SK-N-SH treated with all-trans-retinoic acid at 6 μM for 48 hours (cell line): ENCODE measurements at regions not wholly inside any gene's neighbourhood (a gene's known extent, or its start where the extent isn't known, plus 50 kb on each side); places are given as distances from the start of the nearest gene placed in this dataset.

Experiments used
- ATAC-seq: fragments of 200-7000 bp; cut with Tn5 transposase; 3 replicates; pipeline ENCODE4 v1.9.1; 2020; ENCODE audit warnings: mild to moderate bottlenecking, moderate library complexity
- ARNTL ChIP-seq: fragments of 450-650 bp; formaldehyde crosslinking; IDR thresholded peaks from 2 replicates; pipeline ENCODE4 v1.5.0; 2020; ENCODE audit warnings: low read depth, mild to moderate bottlenecking, moderate library complexity, borderline replicate concordance
- BACH2 ChIP-seq: fragments of 250-450 bp; sonication (Bioruptor Pico); IDR thresholded peaks from 2 replicates; pipeline ENCODE4 v1.9.0; 2021; ENCODE audit warnings: mild to moderate bottlenecking, borderline replicate concordance
- CSDC2 ChIP-seq: fragments of 250-450 bp; sonication (Bioruptor Pico); IDR thresholded peaks from 2 replicates; pipeline ENCODE4 v1.5.0; 2020; ENCODE audit warnings: mild to moderate bottlenecking, moderate library complexity
- CSRNP3 ChIP-seq: fragments of 250-450 bp; sonication (Bioruptor Pico); IDR thresholded peaks from 2 replicates; pipeline ENCODE4 v1.5.1; 2021; ENCODE audit warnings: mild to moderate bottlenecking, moderate library complexity
- ESRRG ChIP-seq: fragments of 250-450 bp; sonication (Bioruptor Pico); IDR thresholded peaks from 2 replicates; pipeline ENCODE4 v1.6.1; 2021; ENCODE audit warnings: mild to moderate bottlenecking
- GLIS3 ChIP-seq: fragments of 250-450 bp; sonication (Bioruptor Pico); IDR thresholded peaks from 2 replicates; pipeline ENCODE4 v1.5.0; 2020; ENCODE audit warnings: mild to moderate bottlenecking, moderate library complexity
- ISL1 ChIP-seq: fragments of 250-450 bp; sonication (Bioruptor Pico); IDR thresholded peaks from 2 replicates; pipeline ENCODE4 v2.1.2; 2022; ENCODE audit warnings: mild to moderate bottlenecking, moderate library complexity
- OSR1 ChIP-seq: fragments of 250-450 bp; sonication (Bioruptor Pico); IDR thresholded peaks from 2 replicates; pipeline ENCODE4 v1.8.0; 2022; ENCODE audit warnings: moderate library complexity, mild to moderate bottlenecking, inconsistent platforms
- POU6F1 ChIP-seq: fragments of 250-450 bp; sonication (Bioruptor Pico); IDR thresholded peaks from 2 replicates; pipeline ENCODE4 v1.8.0; 2021; ENCODE audit warnings: low read depth, mild to moderate bottlenecking, moderate library complexity, borderline replicate concordance
- PPARA ChIP-seq: fragments of 250-450 bp; sonication (Bioruptor Pico); IDR thresholded peaks from 2 replicates; pipeline ENCODE4 v1.5.0; 2020; ENCODE audit warnings: mild to moderate bottlenecking, borderline replicate concordance
- RARB ChIP-seq: fragments of 250-450 bp; sonication (Bioruptor Pico); IDR thresholded peaks from 2 replicates; pipeline ENCODE4 v1.8.0; 2021; ENCODE audit warnings: mild to moderate bottlenecking, moderate library complexity
- SNAI2 ChIP-seq: fragments of 250-450 bp; sonication (Bioruptor Pico); IDR thresholded peaks from 2 replicates; pipeline ENCODE4 v1.5.0; 2020; ENCODE audit warnings: mild to moderate bottlenecking, moderate library complexity
- TCF4 ChIP-seq: fragments of 250-450 bp; sonication (Bioruptor Pico); IDR thresholded peaks from 2 replicates; pipeline ENCODE4 v1.8.0; 2021; ENCODE audit warnings: mild to moderate bottlenecking, moderate library complexity, borderline replicate concordance
- TOX ChIP-seq: fragments of 250-450 bp; sonication (Bioruptor Pico); IDR thresholded peaks from 2 replicates; pipeline ENCODE4 v1.8.0; 2021; ENCODE audit warnings: mild to moderate bottlenecking, moderate library complexity, borderline replicate concordance
- ZC3H10 ChIP-seq: fragments of 250-450 bp; sonication (Bioruptor Pico); IDR thresholded peaks from 2 replicates; pipeline ENCODE4 v1.5.1; 2021; ENCODE audit warnings: mild to moderate bottlenecking, moderate library complexity
- ZFP3 ChIP-seq: fragments of 250-450 bp; sonication (Bioruptor Pico); IDR thresholded peaks from 2 replicates; pipeline ENCODE4 v1.5.0; 2020; ENCODE audit warnings: mild to moderate bottlenecking, moderate library complexity
- ZFP30 ChIP-seq: fragments of 450-650 bp; formaldehyde crosslinking; IDR thresholded peaks from 2 replicates; pipeline ENCODE4 v1.5.0; 2022; ENCODE audit warnings: mild to moderate bottlenecking, moderate library complexity
- ZNF565 ChIP-seq: fragments of 450-650 bp; formaldehyde crosslinking; conservative IDR thresholded peaks from 2 replicates; pipeline ENCODE4 v1.5.0; 2020; ENCODE audit warnings: low read depth, mild to moderate bottlenecking, moderate library complexity
- ZNF70 ChIP-seq: fragments of 450-650 bp; formaldehyde crosslinking; IDR thresholded peaks from 2 replicates; pipeline ENCODE4 v1.5.0; 2020; ENCODE audit warnings: mild to moderate bottlenecking, moderate library complexity
- ZNF8 ChIP-seq: fragments of 450-650 bp; formaldehyde crosslinking; IDR thresholded peaks from 2 replicates; pipeline ENCODE4 v1.5.0; 2020; ENCODE audit warnings: mild to moderate bottlenecking, moderate library complexity
- TF ChIP-seq, protein P1 (sequence below): fragments of 250-450 bp; sonication (Bioruptor Pico); IDR thresholded peaks from 2 replicates; pipeline ENCODE4 v1.8.0; 2020; ENCODE audit warnings: mild to moderate bottlenecking, moderate library complexity, borderline replicate concordance

DNA sequence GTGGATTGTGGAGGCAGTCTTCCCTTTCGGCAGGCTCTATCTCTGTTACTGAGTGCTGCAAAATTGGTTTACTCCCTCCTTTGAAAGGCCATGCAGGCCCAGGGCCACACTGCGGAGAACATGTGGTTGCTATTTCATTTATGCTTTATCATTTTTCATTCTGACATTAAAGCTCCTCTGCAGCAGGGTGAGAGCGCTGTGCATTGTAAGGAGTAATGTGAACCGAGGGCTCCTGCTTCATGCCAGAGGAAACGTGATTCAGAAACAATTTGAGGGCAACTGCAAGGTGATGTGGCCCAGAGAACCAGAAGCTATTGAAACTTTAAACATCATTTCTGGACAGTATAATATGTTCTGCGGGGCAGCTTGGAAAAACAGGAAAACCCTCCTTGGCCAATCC, 341.6 kb upstream of the NT5C1B start:
- TF ChIP-seq TOX (CRISPR knock-in tag) (peak; percentile 60; the same call in 1 of the 2 replicates), BACH2 (no peak), CSRNP3 (CRISPR knock-in tag) (no peak), ZFP3 (no peak)
- TF ChIP-seq, protein P1, sequence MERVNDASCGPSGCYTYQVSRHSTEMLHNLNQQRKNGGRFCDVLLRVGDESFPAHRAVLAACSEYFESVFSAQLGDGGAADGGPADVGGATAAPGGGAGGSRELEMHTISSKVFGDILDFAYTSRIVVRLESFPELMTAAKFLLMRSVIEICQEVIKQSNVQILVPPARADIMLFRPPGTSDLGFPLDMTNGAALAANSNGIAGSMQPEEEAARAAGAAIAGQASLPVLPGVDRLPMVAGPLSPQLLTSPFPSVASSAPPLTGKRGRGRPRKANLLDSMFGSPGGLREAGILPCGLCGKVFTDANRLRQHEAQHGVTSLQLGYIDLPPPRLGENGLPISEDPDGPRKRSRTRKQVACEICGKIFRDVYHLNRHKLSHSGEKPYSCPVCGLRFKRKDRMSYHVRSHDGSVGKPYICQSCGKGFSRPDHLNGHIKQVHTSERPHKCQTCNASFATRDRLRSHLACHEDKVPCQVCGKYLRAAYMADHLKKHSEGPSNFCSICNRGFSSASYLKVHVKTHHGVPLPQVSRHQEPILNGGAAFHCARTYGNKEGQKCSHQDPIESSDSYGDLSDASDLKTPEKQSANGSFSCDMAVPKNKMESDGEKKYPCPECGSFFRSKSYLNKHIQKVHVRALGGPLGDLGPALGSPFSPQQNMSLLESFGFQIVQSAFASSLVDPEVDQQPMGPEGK = no peak
- TF ChIP-seq, all 23 proteins: peak for 1
- ATAC-seq = peak; percentile 96

GRCh38 chr2:18927525-18928232, 338.3 kb upstream of the NT5C1B start:
- no peak for ATAC-seq
- no peak for TF ChIP-seq PPARA (CRISPR knock-in tag)
- TF ChIP-seq, all 23 proteins: peak for 0

GRCh38 chr2:18926631-18927524, 337.5 kb upstream of the NT5C1B start:
- TF ChIP-seq CSRNP3 (CRISPR knock-in tag) (no peak), TCF4 (CRISPR knock-in tag) (no peak), RARB (CRISPR knock-in tag) (no peak), ESRRG (CRISPR knock-in tag) (no peak), ZFP30 (CRISPR knock-in tag) (no peak), SNAI2 (CRISPR knock-in tag) (no peak), TOX (CRISPR knock-in tag) (no peak), POU6F1 (CRISPR knock-in tag) (no peak), ZNF70 (CRISPR knock-in tag) (no peak)
- ATAC-seq = no peak

- ATAC-seq = peak; percentile 96
- TF ChIP-seq ISL1 (CRISPR knock-in tag) (peak; percentile 5; the same call in 1 of the 2 replicates), CSDC2 (no peak)
These were observed 335.9 kb upstream of the NT5C1B start for GRCh38 chr2:18925296-18925695.

- peak; percentile 44 for ATAC-seq
- TF ChIP-seq TCF4 (CRISPR knock-in tag) (no peak), ZNF565 (CRISPR knock-in tag) (no peak), ARNTL (CRISPR knock-in tag) (no peak), GLIS3 (CRISPR knock-in tag) (no peak), PPARA (CRISPR knock-in tag) (no peak), OSR1 (no peak), ZNF8 (CRISPR knock-in tag) (no peak), SNAI2 (CRISPR knock-in tag) (no peak), CSRNP3 (CRISPR knock-in tag) (no peak), BACH2 (no peak), ZFP30 (CRISPR knock-in tag) (no peak), POU6F1 (CRISPR knock-in tag) (no peak), ZC3H10 (CRISPR knock-in tag) (no peak)
- TF ChIP-seq, protein P1 = no peak
These were observed 335.5 kb upstream of the NT5C1B start for GRCh38 chr2:18924886-18925285.
